Naive thymus-derived CD4-positive, alpha-beta T cell (primary cell): ENCODE measurements at regions not wholly inside any gene's neighbourhood (a gene's known extent, or its start where the extent isn't known, plus 50 kb on each side); places are given as distances from the start of the nearest gene placed in this dataset.
A peak's percentile ranks its signal among the peaks of the same experiment; 100 is the strongest.

ENCODE experiments used
- ATAC-seq: fragments of 150-1000 bp; cut with Tn5 transposase; 2 replicates; pipeline ENCODE4 v1.10.0; 2021; ENCODE audit warnings: mild to moderate bottlenecking, moderate library complexity
- CTCF ChIA-PET: fragments of 350-600 bp; sonication (Branson Sonifier 250); formaldehyde crosslinking; loops from one replicate; lab custom pipeline; 2021; ENCODE audit warnings: antibody characterized with exemption; lab: Charles Lee
- POLR2A ChIA-PET: fragments of 350-600 bp; sonication (Branson Sonifier 250); formaldehyde crosslinking; loops from one replicate; lab custom pipeline; 2021; ENCODE audit warnings: antibody characterized with exemption, inconsistent platforms; lab: Charles Lee
- DNase-seq, 9 donors: peaks; one replicate each; pipeline versions ENCODE4 v3.0.0 to v3.0.0-alpha.2; 2020 to 2022; ENCODE audit warnings: mixed read lengths in 1 of 9
- H3K27ac ChIP-seq: one replicate; pipeline ENCODE4 v1.7.0; 2013; ENCODE audit warnings: mild to moderate bottlenecking, low read depth, low read length, moderate library complexity
- H3K27me3 ChIP-seq, 2 donors: one replicate each; pipeline ENCODE4 v1.7.0; 2013; ENCODE audit warnings: low read length in 2 of 2, mild to moderate bottlenecking in 2 of 2, moderate library complexity in 2 of 2; ENCODE audit not compliant: control insufficient read depth in 2 of 2, insufficient read depth in 2 of 2
- H3K36me3 ChIP-seq, 3 experiments: 1 replicate in 2 of 3; 2 replicates in 1 of 3; pipeline ENCODE4 v1.7.0; 2013; ENCODE audit warnings: low read length in 3 of 3, mild to moderate bottlenecking in 3 of 3, moderate library complexity in 1 of 3; ENCODE audit not compliant: insufficient read depth in 3 of 3, control insufficient read depth in 2 of 3
- H3K4me1 ChIP-seq, 2 donors: one replicate each; pipeline ENCODE4 v1.7.0; 2013; ENCODE audit warnings: low read length in 2 of 2, mild to moderate bottlenecking in 2 of 2, moderate library complexity in 1 of 2; ENCODE audit not compliant: control insufficient read depth in 2 of 2, insufficient read depth in 2 of 2
- H3K4me3 ChIP-seq: 2 replicates; pipeline ENCODE4 v1.7.0; 2013; ENCODE audit warnings: mild to moderate bottlenecking, low read length
- H3K9me3 ChIP-seq, 3 experiments: 1 replicate in 2 of 3; 2 replicates in 1 of 3; pipeline ENCODE4 v1.7.0; 2013; ENCODE audit warnings: low read length in 3 of 3; ENCODE audit not compliant: control insufficient read depth in 2 of 3
- H3K27ac Mint-ChIP-seq, 9 donors: one replicate each; pipeline ENCODE4 v1.8.0; 2020 to 2022; ENCODE audit warnings: mixed read lengths in 9 of 9, mild to moderate bottlenecking in 8 of 9, moderate library complexity in 5 of 9, inconsistent platforms in 2 of 9
- H3K27me3 Mint-ChIP-seq, 5 donors: one replicate each; pipeline ENCODE4 v1.8.0; 2021 to 2022; ENCODE audit warnings: mixed read lengths in 5 of 5, mild to moderate bottlenecking in 1 of 5
- H3K36me3 Mint-ChIP-seq, 5 donors: one replicate each; pipeline ENCODE4 v1.8.0; 2020 to 2022; ENCODE audit warnings: mixed read lengths in 5 of 5, mild to moderate bottlenecking in 3 of 5, inconsistent platforms in 1 of 5
- H3K4me1 Mint-ChIP-seq, 7 donors: one replicate each; pipeline ENCODE4 v1.8.0; 2020 to 2022; ENCODE audit warnings: mixed read lengths in 7 of 7, mild to moderate bottlenecking in 3 of 7, inconsistent platforms in 1 of 7
- H3K4me3 Mint-ChIP-seq, 10 donors: one replicate each; pipeline ENCODE4 v1.8.0; 2020 to 2022; ENCODE audit warnings: mild to moderate bottlenecking in 10 of 10, mixed read lengths in 10 of 10, moderate library complexity in 6 of 10, inconsistent platforms in 2 of 10
- H3K9me3 Mint-ChIP-seq, 11 donors: one replicate each; pipeline ENCODE4 v1.8.0; 2020 to 2022; ENCODE audit warnings: mixed read lengths in 11 of 11, mild to moderate bottlenecking in 4 of 11, inconsistent platforms in 1 of 11, moderate library complexity in 1 of 11
- intact Hi-C, 2 donors: fragments of 100-400 bp; cut with micrococcal nuclease; formaldehyde crosslinking; loops; one replicate each; pipeline ENCODE4 v1.15.1; 2023

DNA sequence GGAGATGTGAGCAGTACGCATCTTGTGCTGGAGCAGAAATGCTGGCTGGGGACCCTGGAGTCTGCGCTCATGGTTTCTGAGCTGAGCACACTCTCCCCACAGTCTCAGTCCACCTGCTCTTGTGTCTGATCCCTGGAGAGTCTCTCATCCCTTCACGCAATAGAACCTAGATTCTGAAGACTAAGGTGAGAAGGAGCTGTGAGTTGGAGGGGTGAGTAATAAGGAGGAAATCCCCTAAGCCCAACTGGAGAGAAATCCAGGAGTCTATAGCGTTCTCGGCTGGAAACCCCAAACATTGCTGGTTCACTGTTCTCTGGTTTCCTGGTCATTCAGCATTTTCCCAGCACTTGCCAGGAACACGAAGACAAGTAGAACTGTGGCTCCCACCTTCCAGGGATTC, 68.3 kb upstream of the SMNDC1 start:
- Histone ChIP-seq H3K27me3 (no peaks in the 10 kb centered on the region), H3K9me3 (no peaks in the 10 kb centered on the region), H3K27ac (no peak overlapping the region), H3K4me3 (no peak overlapping the region), H3K4me1 (no peaks in the 10 kb centered on the region), H3K36me3 (no peaks in the 10 kb centered on the region)
- DNase-seq, result no peak
- Mint-ChIP-seq H3K27ac (no peak overlapping the region), H3K4me3 (no peak overlapping the region), H3K9me3 (no peaks in the 10 kb centered on the region), H3K27me3 (peaks cover 0 to 4% (median 0%) of the 10 kb centered on the region in 5 donors), H3K36me3 (peaks cover 0 to 1% (median 0%) of the 10 kb centered on the region in 5 donors), H3K4me1 (peaks cover 0 to 15% (median 0%) of the 10 kb centered on the region in 7 donors)
- ChIA-PET CTCF (no interaction called here), POLR2A (no interaction called here)
- ATAC-seq, result no peak
- intact Hi-C loops, result no loop called here

DNA sequence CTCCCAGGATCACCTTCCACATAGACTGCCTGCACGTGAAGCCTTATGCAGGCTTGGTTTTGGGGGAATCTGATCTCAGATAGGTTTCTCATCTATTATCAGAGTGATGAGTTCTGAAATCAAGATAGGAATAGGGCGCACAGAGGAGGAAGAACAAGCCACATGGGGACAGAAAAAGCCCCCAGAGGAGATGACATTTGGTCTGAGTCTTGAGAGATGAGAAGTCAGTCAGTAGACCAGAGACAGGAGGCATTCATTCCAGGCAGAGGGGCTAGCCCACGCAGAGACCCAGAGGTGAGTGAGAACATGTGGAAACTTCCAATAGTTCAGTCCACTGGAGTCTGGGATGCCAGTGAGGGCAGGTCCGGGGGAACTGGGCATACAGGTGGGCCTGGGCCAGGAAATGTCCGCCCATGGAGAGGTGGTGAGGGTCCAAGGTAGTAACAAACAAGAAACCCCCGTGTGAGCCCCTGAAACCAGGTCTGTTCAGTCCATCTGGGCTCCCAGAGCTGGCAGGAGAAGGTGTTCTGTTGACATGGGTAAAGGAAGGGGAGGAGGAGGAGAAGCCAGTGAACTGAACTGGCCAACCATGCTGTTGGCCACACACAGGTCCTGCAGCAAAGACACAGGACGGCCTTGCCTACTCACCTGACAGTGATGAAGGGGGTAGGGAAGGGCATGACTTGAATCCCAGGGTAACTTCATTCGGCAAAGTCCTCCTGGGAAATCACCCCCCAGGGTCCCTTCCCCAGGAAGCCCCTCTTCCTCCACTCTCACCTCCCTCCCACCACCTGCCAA, 69.3 kb upstream of the SMNDC1 start:
- H3K4me1 ChIP-seq, result no peaks in the 10 kb centered on the region
- Mint-ChIP-seq H3K9me3 (no peaks in the 10 kb centered on the region), H3K4me3 (no peak overlapping the region), H3K4me1 (peaks cover 0 to 9% (median 0%) of the 10 kb centered on the region in 7 donors), H3K27me3 (peaks cover 0 to 4% (median 0%) of the 10 kb centered on the region in 5 donors), H3K27ac (no peak overlapping the region), H3K36me3 (no peaks in the 10 kb centered on the region)
- no peaks in the 10 kb centered on the region for H3K9me3 ChIP-seq
- no peaks in the 10 kb centered on the region for H3K36me3 ChIP-seq
- POLR2A ChIA-PET, result no interaction called here
- DNase-seq (no peak), ATAC-seq (no peak)
- intact Hi-C loops, result no loop called here
- no peaks in the 10 kb centered on the region for H3K27me3 ChIP-seq
- no peak overlapping the region for H3K27ac ChIP-seq
- CTCF ChIA-PET, result no interaction called here
- no peak overlapping the region for H3K4me3 ChIP-seq

DNA sequence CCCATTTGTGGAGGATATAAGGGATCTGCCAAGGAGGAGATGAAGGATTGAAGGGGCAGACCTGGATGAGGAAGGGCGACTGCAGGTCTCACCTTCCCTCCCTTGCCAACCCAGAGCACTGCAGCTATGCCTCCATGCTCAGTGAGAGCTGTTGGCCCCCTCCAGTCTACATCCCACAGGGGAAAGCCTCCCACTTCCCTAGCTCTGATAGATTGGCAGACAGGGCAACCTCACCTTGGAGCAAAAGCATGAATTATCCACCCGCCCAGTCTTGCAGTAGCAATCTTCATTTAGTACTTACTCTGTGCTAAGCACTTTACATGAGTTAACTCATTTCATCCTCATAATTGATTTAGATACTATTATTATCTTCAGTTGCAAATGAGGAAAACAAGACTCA, 70.4 kb upstream of the SMNDC1 start:
- POLR2A ChIA-PET, result no interaction called here
- DNase-seq (no peak), ATAC-seq (no peak)
- Histone ChIP-seq H3K9me3 (no peaks in the 10 kb centered on the region), H3K36me3 (no peaks in the 10 kb centered on the region), H3K4me3 (no peak overlapping the region), H3K4me1 (no peaks in the 10 kb centered on the region), H3K27ac (no peak overlapping the region), H3K27me3 (no peaks in the 10 kb centered on the region)
- intact Hi-C loops, result no loop called here
- peaks cover 0 to 9% (median 0%) of the 10 kb centered on the region in 7 donors for H3K4me1 Mint-ChIP-seq
- no peaks in the 10 kb centered on the region for H3K9me3 Mint-ChIP-seq
- H3K4me3 Mint-ChIP-seq, result no peak overlapping the region
- H3K27me3 Mint-ChIP-seq, result peaks cover 0 to 4% (median 0%) of the 10 kb centered on the region in 5 donors
- H3K36me3 Mint-ChIP-seq, result no peaks in the 10 kb centered on the region
- H3K27ac Mint-ChIP-seq, result no peak overlapping the region
- CTCF ChIA-PET, result no interaction called here

DNA sequence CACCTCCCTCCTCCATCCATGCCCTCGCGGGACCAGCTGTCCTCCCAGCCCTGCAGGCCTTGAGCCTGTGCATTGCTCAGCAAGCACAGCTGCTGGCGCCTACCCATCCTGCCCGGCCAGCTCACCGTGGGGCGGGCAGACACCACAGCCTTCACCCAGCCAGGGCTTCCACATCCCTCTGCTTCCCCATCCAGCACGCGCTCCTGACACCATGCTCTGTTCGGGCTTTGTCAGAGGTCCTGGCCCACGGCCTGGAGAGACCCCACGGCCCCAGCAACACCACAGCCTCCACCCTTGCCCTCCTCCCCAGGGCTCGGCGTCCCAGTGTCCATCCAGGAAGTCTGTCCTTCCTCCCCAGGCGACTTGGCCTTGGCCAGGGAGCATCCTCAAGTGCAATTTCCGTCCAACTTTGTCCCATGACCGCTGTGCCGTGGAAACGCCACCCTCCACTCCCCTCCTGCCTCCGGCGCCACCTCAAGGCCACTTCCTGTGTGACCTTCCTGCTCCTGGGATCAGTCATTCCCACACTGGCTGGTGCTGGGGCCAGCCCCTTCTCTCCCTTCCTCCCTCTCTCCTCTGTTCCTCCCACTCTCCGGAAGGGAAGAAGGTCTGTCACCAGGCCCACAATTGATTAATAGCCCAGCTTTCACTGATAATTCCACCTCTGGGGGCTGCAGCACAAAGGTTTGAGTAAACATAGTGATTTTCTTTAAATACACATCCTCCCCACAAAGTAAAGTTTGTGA, 71.5 kb upstream of the SMNDC1 start:
- Mint-ChIP-seq H3K4me3 (no peak overlapping the region), H3K27me3 (peaks cover 0 to 4% (median 0%) of the 10 kb centered on the region in 5 donors), H3K36me3 (no peaks in the 10 kb centered on the region), H3K4me1 (peaks cover 0 to 12% (median 0%) of the 10 kb centered on the region in 7 donors), H3K27ac (no peak overlapping the region), H3K9me3 (no peaks in the 10 kb centered on the region)
- H3K27ac ChIP-seq, result no peak overlapping the region
- no peaks in the 10 kb centered on the region for H3K36me3 ChIP-seq
- no peaks in the 10 kb centered on the region for H3K9me3 ChIP-seq
- DNase-seq (no peak), ATAC-seq (peak; percentile 32)
- H3K4me3 ChIP-seq, result no peak overlapping the region
- no peaks in the 10 kb centered on the region for H3K27me3 ChIP-seq
- CTCF ChIA-PET, result interaction anchor here (0.6 kb wide), 1 partner anchor 42 kb away, joined by 3 read pairs; no protein-coding TSS in a partner anchor
- no peaks in the 10 kb centered on the region for H3K4me1 ChIP-seq
- POLR2A ChIA-PET, result no interaction called here
- intact Hi-C loops, result no loop called here

DNA sequence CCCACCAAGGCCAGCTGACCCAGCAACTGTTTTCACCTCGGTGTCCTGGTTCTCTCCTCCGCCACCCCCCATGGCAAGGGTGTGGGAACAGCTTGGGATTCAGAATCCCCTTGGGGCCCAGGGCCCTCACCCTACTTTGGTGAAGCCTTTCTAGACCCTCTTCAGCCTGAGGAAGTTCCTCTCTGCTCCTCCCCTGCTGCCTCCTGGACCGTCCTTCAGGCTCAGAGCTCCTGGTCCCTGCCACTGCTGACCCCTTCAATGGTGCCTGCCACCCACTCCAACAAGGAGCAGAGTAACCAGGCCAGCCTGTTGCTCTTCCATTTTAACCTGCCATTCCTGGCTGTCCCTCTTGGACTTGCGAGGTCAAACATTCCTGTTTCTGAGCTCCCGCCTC, 72.0 kb upstream of the SMNDC1 start:
- DNase-seq, result no peak
- Mint-ChIP-seq H3K4me3 (no peak overlapping the region), H3K27me3 (peaks cover 0 to 4% (median 0%) of the 10 kb centered on the region in 5 donors), H3K36me3 (no peaks in the 10 kb centered on the region), H3K9me3 (no peaks in the 10 kb centered on the region), H3K4me1 (peaks cover 0 to 12% (median 0%) of the 10 kb centered on the region in 7 donors), H3K27ac (no peak overlapping the region)
- Histone ChIP-seq H3K4me1 (no peaks in the 10 kb centered on the region), H3K4me3 (no peak overlapping the region), H3K9me3 (no peaks in the 10 kb centered on the region), H3K27ac (no peak overlapping the region), H3K36me3 (no peaks in the 10 kb centered on the region), H3K27me3 (no peaks in the 10 kb centered on the region)
- CTCF ChIA-PET, result interaction anchor here (0.6 kb wide), 1 partner anchor 41 kb away, joined by 3 read pairs; no protein-coding TSS in a partner anchor
- no peak for ATAC-seq
- intact Hi-C loops, result no loop called here
- POLR2A ChIA-PET, result no interaction called here

DNA sequence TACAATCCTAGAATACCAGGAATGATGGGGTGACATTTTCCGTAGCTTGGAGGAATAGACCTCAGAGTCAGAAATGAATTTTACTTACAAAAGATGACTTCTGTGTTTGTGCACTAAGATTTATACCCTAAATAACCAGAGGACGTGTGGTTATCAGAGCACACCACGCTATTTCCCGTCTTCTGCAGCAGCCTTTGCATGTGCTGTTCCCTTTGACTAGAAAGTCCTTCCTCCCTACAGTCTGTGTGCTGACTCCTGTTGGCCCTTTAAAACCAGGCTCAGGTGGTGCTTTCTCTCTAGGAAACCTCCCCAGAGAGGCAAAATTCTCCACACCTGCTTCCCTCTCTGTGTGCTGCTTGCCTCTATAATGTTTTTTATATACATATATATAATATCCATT, 73.3 kb upstream of the SMNDC1 start:
- no peaks in the 10 kb centered on the region for H3K36me3 ChIP-seq
- ChIA-PET POLR2A (no interaction called here), CTCF (no interaction called here)
- no peaks in the 10 kb centered on the region for H3K36me3 Mint-ChIP-seq
- no peak overlapping the region for H3K4me3 Mint-ChIP-seq
- peaks cover 0 to 9% (median 0%) of the 10 kb centered on the region in 7 donors for H3K4me1 Mint-ChIP-seq
- H3K27me3 Mint-ChIP-seq, result peaks cover 0 to 4% (median 0%) of the 10 kb centered on the region in 5 donors
- no peaks in the 10 kb centered on the region for H3K4me1 ChIP-seq
- ATAC-seq (no peak), DNase-seq (no peak)
- H3K27me3 ChIP-seq, result no peaks in the 10 kb centered on the region
- no peaks in the 10 kb centered on the region for H3K9me3 ChIP-seq
- no peak overlapping the region for H3K4me3 ChIP-seq
- H3K9me3 Mint-ChIP-seq, result no peaks in the 10 kb centered on the region
- intact Hi-C loops, result no loop called here
- no peak overlapping the region for H3K27ac Mint-ChIP-seq
- no peak overlapping the region for H3K27ac ChIP-seq
